ENCODE measurements at regions not wholly inside any gene's neighbourhood (a gene's known extent, or its start where the extent isn't known, plus 50 kb on each side); places are given as distances from the start of the nearest gene placed in this dataset.

- DNase-seq (ENCODE audit: low spot score) = no peak
- Histone ChIP-seq H3K9me3 (ENCODE audit: control insufficient read depth in 4 of 4, low read length in 3 of 4) (no peaks in the 10 kb centered on the region), H3K27ac (ENCODE audit: low read depth in 1 of 2, low read length in 2 of 2) (no peak overlapping the region), H3K36me3 (ENCODE audit: control insufficient read depth in 4 of 4, insufficient read depth in 3 of 4, low read depth in 1 of 4, low read length in 3 of 4) (no peaks in the 10 kb centered on the region), H3K9ac (ENCODE audit: low read depth in 1 of 2, low read length in 2 of 2) (no peak overlapping the region), H3K27me3 (ENCODE audit: control insufficient read depth in 4 of 4, insufficient read depth in 4 of 4, low read length in 3 of 4) (no peaks in the 10 kb centered on the region), H3K4me1 (ENCODE audit: control insufficient read depth in 4 of 4, insufficient read depth in 4 of 4, low read length in 3 of 4) (no peaks in the 10 kb centered on the region), H3K4me3 (ENCODE audit: low read depth in 1 of 3, low read length in 3 of 3) (no peak overlapping the region)
- TF ChIP-seq TAF1 (conservative IDR thresholded peaks at IDR 0.05) (no peak), REST (IDR thresholded peaks at IDR 0.05) (no peak), FOXA1 (IDR thresholded peaks at IDR 0.05) (no peak), EGR1 (IDR thresholded peaks at IDR 0.05; ENCODE audit: low read depth in 2 of 2) (no peak)
- WGBS = 42% methylated on average over 2 of the region's 2 CpGs
Measured at GRCh38 chr4:84291969-84292368, 207.1 kb downstream of the NKX6-1 start.

GRCh38 chr4:84286048-84286447 lies 213.0 kb downstream of the NKX6-1 start:
- H3K36me3 ChIP-seq (ENCODE audit: control insufficient read depth in 4 of 4, insufficient read depth in 3 of 4, low read depth in 1 of 4, low read length in 3 of 4) = no peaks in the 10 kb centered on the region
- TF ChIP-seq CTCF (IDR thresholded peaks at IDR 0.05; ENCODE audit: low read depth, low read length, missing input control) = no peak
- no peak for TF ChIP-seq GABPA (IDR thresholded peaks at IDR 0.05 in 1 of 2, conservative IDR thresholded peaks at IDR 0.05 in 1 of 2)
- no peak for TF ChIP-seq ZBTB33 (IDR thresholded peaks at IDR 0.05)
- no peak for TF ChIP-seq RAD21 (IDR thresholded peaks at IDR 0.05)
- TF ChIP-seq, protein P1, sequence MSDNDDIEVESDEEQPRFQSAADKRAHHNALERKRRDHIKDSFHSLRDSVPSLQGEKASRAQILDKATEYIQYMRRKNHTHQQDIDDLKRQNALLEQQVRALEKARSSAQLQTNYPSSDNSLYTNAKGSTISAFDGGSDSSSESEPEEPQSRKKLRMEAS (IDR thresholded peaks at IDR 0.05) = no peak
- no peak for TF ChIP-seq SP1 (IDR thresholded peaks at IDR 0.05)
- TF ChIP-seq RXRA (IDR thresholded peaks at IDR 0.05) = no peak
- TF ChIP-seq, protein P2, sequence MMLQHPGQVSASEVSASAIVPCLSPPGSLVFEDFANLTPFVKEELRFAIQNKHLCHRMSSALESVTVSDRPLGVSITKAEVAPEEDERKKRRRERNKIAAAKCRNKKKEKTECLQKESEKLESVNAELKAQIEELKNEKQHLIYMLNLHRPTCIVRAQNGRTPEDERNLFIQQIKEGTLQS (IDR thresholded peaks at IDR 0.05) = no peak
- TF ChIP-seq YY1 (IDR thresholded peaks at IDR 0.05) = no peak
- TF ChIP-seq TAF1 (conservative IDR thresholded peaks at IDR 0.05) = no peak
- no peak for TF ChIP-seq REST (IDR thresholded peaks at IDR 0.05)
- TF ChIP-seq NR2F2 (IDR thresholded peaks at IDR 0.05) = no peak
- no peak for TF ChIP-seq FOXA1 (IDR thresholded peaks at IDR 0.05)
- no peak for TF ChIP-seq JUND (IDR thresholded peaks at IDR 0.05)
- TF ChIP-seq HNF4A (conservative IDR thresholded peaks at IDR 0.05) = no peak
- no peaks in the 10 kb centered on the region for H3K9me3 ChIP-seq (ENCODE audit: control insufficient read depth in 4 of 4, low read length in 3 of 4)
- no peak overlapping the region for H3K27ac ChIP-seq (ENCODE audit: low read depth in 1 of 2, low read length in 2 of 2)
- H3K9ac ChIP-seq (ENCODE audit: low read depth in 1 of 2, low read length in 2 of 2) = no peak overlapping the region
- no peak for DNase-seq (ENCODE audit: low spot score)
- H3K4me1 ChIP-seq (ENCODE audit: control insufficient read depth in 4 of 4, insufficient read depth in 4 of 4, low read length in 3 of 4) = no peaks in the 10 kb centered on the region
- H3K4me3 ChIP-seq (ENCODE audit: low read depth in 1 of 3, low read length in 3 of 3) = no peak overlapping the region
- WGBS = 56% methylated on average over 5 of the region's 5 CpGs
- H3K27me3 ChIP-seq (ENCODE audit: control insufficient read depth in 4 of 4, insufficient read depth in 4 of 4, low read length in 3 of 4) = no peaks in the 10 kb centered on the region
